GM08714 (cell line): ENCODE measurements at regions not wholly inside any gene's neighbourhood (a gene's known extent, or its start where the extent isn't known, plus 50 kb on each side); places are given as distances from the start of the nearest gene placed in this dataset.

Experiments
- H3K4me3 ChIP-seq: fragments of 200-500 bp; sonication (Bioruptor generic); 2 replicates; pipeline ENCODE4 v1.5.1; 2014; ENCODE audit warnings: mild to moderate bottlenecking, low read length, inconsistent platforms
- ZNF274 ChIP-seq: IDR thresholded peaks from 2 replicates; pipeline ENCODE4 v1.6.1; 2012; ENCODE audit warnings: mild to moderate bottlenecking, low read depth, low read length

DNA sequence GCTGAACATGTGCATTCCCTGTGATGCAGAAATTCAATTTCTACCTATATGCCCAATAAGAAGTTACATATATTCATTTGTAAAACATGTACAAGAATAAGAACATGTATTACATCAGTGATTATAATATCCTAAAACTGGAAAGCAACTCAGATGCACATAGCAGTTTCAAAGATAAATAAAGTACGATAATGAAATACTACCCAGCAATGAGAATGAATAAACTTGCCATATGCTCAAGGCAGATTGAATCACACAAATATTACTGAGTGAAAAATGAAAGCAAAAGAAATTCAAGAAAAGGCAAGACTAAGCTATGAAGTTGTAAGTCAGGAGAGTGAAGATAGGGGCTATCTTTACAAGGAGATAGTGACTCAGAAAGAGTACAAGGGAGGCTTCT lies 345.3 kb upstream of the OR4E1 start:
- no peak for TF ChIP-seq ZNF274

DNA sequence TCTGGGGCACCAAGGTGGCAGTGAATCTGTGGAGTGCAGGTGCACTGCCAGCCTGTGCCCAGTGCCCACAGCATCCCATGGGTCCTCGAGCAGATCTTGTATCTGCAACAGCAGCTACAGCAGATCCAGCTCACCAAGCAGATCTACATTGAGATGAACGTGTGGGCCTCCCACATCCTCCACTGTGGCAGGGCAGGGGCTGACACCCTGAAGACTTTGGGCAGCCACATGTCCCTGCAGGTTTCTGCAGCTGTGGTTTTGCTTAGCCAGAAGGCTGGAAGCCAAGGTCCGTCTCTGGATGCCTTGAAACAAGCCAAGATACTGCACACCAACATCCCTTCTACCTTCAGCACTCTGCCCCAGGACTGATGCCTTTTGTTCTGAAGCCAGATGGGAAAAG lies 338.8 kb upstream of the OR4E1 start:
- no peak for TF ChIP-seq ZNF274
- no peak overlapping the region for H3K4me3 ChIP-seq

More for the DNA sequence above, 345.3 kb upstream of the OR4E1 start:
- no peak overlapping the region for H3K4me3 ChIP-seq

DNA sequence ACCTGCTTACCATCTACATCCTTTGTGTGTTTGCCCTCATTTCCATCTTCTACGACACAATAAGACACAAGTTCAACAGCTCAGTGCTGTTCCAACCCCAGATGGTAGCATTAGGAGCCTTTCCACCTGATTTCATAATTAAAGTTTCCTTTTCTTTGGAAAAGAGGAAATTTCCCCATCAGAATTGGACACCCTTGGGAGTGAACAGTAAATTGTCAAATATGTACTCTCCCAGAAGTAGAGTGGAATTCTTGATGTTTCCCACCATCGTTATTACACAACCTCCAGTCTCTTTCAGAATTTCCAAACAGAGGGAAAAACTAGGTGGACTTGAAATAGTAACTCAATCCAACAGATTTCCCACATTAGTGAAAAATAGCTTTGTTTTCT lies 337.6 kb upstream of the OR4E1 start:
- TF ChIP-seq ZNF274 = no peak
- no peak overlapping the region for H3K4me3 ChIP-seq

DNA sequence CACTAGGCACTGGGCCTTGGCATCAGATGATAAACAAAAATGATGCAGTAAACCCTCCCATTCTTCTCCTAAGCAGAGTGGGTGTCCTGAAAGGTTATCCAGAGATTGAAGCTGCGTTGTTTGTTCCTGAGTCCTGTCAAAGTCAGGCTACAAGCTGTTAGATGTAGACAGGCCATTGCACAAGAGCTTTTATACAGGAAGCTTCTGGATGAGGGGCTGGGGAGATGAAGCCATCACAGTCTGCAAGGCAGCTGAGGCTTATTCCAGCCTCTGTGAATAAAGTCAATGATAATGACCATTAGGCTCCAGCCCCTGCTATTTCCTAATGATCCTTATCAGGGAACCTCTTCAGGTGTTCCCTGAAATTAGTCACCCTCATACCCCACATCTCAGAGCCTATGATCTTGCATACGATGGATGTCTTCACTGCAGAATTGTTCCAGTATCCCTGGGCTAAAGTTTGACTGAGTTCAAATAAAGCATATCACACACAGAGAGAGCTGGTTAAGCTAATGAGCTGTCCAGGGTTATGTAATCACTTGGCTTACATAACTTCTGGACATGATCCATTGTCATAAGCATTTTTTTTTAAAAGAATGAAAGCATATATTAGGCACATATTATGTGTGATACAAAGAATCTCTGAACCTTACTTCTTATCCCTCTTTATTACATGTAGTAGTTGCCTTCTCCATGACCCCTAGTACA lies 337.1 kb upstream of the OR4E1 start:
- TF ChIP-seq ZNF274 = no peak
- no peak overlapping the region for H3K4me3 ChIP-seq

DNA sequence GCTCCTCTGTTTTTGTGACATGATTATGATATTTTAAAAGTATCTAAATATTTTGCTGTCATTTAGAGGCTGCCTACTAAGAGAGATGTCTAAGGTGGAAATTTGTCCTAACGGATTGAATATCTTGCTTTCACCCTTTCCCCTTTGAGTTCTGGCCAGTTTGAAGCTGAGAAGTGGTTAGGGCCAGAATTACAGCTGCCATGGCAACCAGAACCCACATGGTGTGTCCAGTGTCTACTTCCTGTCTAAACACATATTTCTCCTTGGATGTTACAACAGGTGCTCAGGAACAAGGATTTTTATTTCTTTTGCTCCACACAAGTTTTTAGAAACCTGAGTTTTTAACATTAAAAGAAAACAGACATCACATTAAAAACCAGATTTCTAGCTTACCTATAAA lies 335.1 kb upstream of the OR4E1 start:
- H3K4me3 ChIP-seq = no peak overlapping the region
- TF ChIP-seq ZNF274 = no peak

DNA sequence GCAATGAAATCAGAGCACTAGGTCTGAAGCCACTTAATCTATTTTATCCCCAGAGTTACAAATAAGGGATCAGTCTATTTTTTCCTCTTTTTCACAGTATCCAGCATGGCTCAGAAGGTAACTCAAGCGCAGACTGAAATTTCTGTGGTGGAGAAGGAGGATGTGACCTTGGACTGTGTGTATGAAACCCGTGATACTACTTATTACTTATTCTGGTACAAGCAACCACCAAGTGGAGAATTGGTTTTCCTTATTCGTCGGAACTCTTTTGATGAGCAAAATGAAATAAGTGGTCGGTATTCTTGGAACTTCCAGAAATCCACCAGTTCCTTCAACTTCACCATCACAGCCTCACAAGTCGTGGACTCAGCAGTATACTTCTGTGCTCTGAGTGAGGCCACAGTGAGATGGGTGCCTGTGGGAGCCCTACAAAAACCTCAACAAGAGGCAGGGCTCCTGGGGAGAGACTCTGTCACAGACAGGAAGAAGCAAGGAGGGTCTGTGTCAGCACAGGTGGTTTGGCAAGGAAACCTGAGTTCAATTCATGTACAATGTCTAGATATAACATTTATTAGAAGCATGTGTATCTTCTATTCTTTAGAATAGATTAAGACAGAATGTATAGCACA lies 334.3 kb upstream of the OR4E1 start:
- H3K4me3 ChIP-seq = no peak overlapping the region
- no peak for TF ChIP-seq ZNF274

DNA sequence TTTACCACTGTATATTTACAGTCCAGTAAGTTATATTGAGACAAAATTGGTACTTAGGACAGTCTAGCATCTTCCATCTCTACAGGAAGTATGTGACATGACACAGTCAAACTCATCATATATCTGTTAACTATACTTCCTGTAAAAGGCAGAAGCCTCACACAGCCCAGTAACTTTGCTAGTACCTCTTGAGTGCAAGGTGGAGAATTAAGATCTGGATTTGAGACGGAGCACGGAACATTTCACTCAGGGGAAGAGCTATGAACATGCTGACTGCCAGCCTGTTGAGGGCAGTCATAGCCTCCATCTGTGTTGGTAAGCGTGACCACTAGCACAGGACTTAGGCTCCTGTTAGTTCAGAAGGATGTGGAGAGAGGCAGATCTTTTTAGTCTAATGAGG lies 333.7 kb upstream of the OR4E1 start:
- no peak for TF ChIP-seq ZNF274
- no peak overlapping the region for H3K4me3 ChIP-seq

DNA sequence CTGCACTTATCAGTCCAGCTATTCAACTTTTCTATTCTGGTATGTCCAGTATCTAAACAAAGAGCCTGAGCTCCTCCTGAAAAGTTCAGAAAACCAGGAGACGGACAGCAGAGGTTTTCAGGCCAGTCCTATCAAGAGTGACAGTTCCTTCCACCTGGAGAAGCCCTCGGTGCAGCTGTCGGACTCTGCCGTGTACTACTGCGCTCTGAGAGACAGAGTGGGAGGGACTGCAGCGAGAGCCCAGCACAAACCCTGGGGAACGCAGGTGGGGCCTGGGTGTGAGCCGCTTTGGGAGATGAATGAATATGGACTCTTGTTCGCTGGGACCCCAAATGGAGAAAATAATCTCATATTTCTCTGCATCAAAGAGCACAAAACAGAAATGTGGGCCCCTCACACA lies 329.8 kb upstream of the OR4E1 start:
- H3K4me3 ChIP-seq = no peak overlapping the region
- no peak for TF ChIP-seq ZNF274

DNA sequence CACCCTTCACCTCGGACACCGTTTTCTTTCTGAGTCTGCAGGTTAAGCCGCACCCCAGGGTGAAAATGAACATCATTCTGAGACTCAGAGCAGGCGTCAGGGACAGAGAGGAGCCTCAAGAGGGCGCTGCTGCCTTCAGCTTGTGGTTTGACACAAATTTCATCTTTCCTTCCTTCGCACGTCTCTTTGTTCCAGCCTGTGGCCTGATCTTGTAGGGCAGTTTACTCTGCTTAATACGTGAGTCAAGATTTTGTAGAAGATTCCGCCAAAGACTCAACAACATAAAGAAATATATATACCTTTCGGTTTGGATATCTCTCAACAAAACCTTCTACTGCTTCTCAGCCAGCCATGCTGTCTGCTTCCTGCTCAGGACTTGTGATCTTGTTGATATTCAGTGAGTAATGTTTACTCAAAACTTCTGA lies 329.3 kb upstream of the OR4E1 start:
- TF ChIP-seq ZNF274 = no peak
- no peak overlapping the region for H3K4me3 ChIP-seq

DNA sequence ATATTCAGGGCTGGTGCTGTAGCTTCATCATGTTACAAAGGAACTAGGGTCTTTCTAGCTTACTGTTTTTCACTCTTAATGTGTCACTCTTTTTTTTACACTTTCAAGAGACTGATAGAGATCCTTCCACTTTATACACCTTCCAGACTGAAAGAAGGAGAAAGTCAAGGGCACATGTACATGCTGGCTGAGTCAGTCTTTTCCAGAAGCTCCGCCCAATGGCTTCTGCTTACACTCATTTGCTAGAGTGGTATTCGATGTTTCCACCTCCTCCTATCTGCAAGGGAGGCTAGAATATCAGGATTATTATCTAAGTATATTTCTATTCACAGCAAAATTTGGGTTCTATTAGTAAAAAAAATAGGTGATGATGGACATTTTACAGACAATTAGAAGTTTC lies 325.8 kb upstream of the OR4E1 start:
- H3K4me3 ChIP-seq = no peak overlapping the region
- TF ChIP-seq ZNF274 = no peak

DNA sequence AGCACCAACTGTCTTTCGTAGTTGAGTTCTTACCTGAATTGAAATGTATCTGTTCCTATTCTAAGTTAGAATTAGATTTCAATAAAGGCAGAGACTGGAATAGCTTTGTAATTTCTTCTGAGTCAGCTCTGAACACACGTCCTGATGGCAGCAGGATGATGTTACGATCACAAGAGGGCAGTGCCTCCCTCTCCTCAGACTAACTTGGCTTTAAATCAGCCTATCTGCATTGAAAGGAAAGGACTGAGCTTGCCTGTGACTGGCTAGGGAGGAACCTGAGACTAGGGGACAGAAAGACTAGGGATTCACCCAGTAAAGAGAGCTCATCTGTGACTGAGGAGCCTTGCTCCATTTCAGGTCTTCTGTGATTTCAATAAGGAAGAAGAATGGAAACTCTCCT lies 323.7 kb upstream of the OR4E1 start:
- no peak for TF ChIP-seq ZNF274
- H3K4me3 ChIP-seq = no peak overlapping the region

DNA sequence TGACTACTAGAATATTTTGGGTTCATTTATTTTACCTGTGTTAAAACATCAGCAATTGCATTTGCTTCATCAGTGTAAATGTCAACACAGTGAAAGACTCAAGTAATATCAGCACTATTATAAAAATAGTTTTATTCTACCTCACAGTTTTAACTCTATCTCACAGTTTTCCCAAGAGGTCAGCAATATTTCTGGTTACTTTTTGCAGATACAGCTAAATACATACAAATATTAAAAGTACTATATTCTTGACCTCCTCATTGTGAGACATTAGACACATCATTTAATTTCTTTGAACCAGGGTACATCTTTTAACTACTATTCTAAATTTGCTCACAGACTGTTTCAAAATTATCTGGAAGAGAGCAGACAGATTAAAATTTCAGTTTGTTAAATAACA lies 321.7 kb upstream of the OR4E1 start:
- H3K4me3 ChIP-seq = no peak overlapping the region
- TF ChIP-seq ZNF274 = no peak

DNA sequence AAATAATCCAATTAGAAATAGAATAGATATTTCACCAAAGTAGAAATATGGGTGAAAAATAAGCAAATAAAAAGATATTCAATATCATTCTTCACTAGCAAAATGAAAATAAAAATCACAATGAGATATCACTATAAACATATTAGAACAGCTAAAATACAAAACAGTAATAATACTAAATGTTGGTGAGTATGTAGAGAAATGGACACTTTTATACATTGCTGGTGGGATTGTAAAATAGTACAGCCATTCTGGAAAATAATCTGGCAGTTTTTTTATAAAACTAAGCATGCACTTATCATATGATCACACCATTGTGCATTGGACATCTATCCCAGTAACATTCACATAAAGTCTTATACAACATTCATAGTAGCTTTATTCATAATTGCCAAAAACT lies 320.2 kb upstream of the OR4E1 start:
- no peak for TF ChIP-seq ZNF274
- H3K4me3 ChIP-seq = no peak overlapping the region

DNA sequence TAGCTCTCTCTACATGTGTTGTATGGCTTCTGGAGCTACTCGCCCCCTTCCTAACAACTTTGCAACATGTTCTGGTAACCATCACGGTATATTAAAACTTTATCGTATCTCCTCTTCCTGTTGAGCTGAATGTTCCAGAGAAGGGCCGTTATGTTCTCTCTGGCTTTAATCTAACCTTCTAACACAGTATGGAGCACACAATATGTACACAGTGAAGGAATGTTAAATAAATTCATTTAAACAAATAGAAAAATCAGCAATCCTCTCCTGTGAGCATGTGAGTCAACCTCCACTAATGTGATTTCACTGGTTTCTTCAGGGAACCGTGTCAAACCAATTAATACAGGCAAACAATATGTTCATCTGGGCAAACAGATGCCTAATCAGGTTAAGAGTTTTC lies 319.5 kb upstream of the OR4E1 start:
- TF ChIP-seq ZNF274 = no peak
- no peak overlapping the region for H3K4me3 ChIP-seq

DNA sequence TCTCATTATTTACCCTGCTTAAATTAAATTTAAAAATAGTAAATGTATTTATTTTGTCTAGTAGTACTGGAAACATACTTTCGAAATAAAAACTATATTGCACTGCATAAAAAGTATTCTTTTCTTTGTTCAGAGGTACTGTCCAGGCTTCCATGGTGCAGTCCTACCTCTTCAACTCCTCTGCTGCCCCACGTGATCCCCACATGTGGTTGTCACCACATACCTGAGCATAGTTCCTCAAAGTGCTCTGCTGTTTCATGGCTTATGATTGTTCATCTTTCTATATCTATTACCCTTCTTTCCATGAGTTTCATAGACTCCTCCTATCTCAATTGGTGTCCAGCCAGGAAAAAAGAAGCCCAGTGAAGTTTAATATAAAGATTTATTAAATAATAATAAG lies 317.5 kb upstream of the OR4E1 start:
- no peak for TF ChIP-seq ZNF274

DNA sequence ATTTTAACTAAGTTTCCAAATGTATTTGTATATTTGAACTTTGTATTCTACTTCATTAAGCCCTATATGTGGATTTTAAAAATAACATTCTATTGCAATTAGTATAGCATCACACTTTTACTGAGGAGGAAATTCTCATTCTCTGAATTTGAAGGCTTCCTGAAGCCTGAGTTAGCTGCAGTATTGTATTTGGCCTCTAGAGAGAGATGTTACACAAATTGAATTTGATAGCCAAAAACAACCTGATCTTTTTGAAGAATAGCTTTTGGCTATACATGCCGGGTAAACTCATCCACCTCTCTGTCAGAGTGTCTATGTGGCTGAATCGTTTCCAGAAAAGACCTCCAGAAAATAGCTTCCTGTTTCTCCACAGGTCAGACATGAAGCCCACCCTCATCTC lies 316.5 kb upstream of the OR4E1 start:
- no peak for TF ChIP-seq ZNF274
- no peak overlapping the region for H3K4me3 ChIP-seq

More for the DNA sequence above, 317.5 kb upstream of the OR4E1 start:
- H3K4me3 ChIP-seq = no peak overlapping the region
